Neural crest cell (in vitro differentiated cells): ENCODE measurements at regions not wholly inside any gene's neighbourhood (a gene's known extent, or its start where the extent isn't known, plus 50 kb on each side); places are given as distances from the start of the nearest gene placed in this dataset.

Source experiments
- DNase-seq: peaks from one replicate; pipeline ENCODE4 v3.0.0; 2021; ENCODE audit warnings: low read depth, mixed read lengths, low spot score
- H3K27ac Mint-ChIP-seq: one replicate; pipeline ENCODE4 v1.8.0; 2021; ENCODE audit warnings: mild to moderate bottlenecking, mixed read lengths; ENCODE audit not compliant: unreplicated experiment
- H3K27me3 Mint-ChIP-seq: 2 replicates; pipeline ENCODE4 v1.8.0; 2021; ENCODE audit warnings: low read depth, mild to moderate bottlenecking, mixed read lengths
- H3K36me3 Mint-ChIP-seq: 2 replicates; pipeline ENCODE4 v1.8.0; 2021; ENCODE audit warnings: low read depth, mild to moderate bottlenecking, mixed read lengths
- H3K4me1 Mint-ChIP-seq: 2 replicates; pipeline ENCODE4 v1.8.0; 2021; ENCODE audit warnings: mixed read lengths
- H3K4me3 Mint-ChIP-seq: one replicate; pipeline ENCODE4 v1.8.0; 2021; ENCODE audit warnings: mild to moderate bottlenecking, mixed read lengths
- H3K9me3 Mint-ChIP-seq: 2 replicates; pipeline ENCODE4 v1.8.0; 2021; ENCODE audit warnings: mixed read lengths
- CTCF ChIP-seq: fragments of 200-600 bp; sonication (generic); conservative IDR thresholded peaks from 2 replicates; pipeline ENCODE4 v1.5.0; 2021; ENCODE audit warnings: antibody characterized with exemption, mild to moderate bottlenecking

DNA sequence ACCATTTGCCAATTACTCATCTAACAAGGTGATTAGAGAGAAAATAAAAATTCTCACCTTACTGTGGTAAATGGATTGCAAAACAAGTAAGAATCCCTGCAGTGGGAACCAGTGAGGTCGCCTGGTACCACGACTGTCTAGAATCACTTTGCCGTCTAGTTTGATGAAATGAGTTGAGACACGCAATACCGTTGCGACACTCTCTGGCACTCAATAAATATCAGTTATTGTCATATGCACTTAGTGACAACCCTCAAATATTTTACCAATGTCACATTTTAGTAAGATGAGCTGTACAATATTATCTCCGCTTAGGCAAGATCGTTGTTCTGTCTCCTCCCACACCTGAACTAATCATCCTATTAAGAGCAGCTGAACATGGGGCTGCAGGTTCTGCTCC is 114.4 kb upstream of the ADARB2 start:
- Mint-ChIP-seq H3K36me3 (no peaks in the 10 kb centered on the region), H3K27ac (no peak overlapping the region), H3K27me3 (no peaks in the 10 kb centered on the region), H3K9me3 (no peaks in the 10 kb centered on the region), H3K4me1 (no peaks in the 10 kb centered on the region), H3K4me3 (no peak overlapping the region)
- no peak for TF ChIP-seq CTCF
- DNase-seq, result no peak

DNA sequence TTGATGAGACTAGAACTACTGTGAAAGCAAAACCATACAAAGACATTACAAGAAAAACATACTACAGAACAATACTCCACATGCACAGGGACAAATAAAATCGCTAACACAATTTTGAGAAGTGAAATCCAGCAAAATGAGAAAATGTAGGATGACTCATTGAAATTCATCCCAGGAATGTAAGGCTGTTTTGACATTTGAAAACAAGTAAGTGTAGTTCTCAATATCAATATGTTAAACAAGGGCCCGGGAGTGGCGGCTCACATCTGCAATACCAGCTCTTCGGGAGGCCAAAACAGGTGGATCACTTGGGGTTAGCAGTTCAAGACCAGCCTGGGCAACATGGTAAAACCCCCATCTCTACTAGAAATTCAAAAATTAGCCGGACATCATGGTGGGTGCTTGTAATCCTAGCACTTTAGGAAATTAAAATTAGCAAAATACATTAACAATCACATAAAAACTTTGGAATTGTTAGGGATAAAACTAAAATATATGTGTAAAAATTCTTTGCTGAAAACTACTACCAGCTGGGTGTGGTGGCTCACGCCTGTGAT is 113.7 kb upstream of the ADARB2 start:
- H3K27ac Mint-ChIP-seq, result no peak overlapping the region
- no peaks in the 10 kb centered on the region for H3K9me3 Mint-ChIP-seq
- no peak for DNase-seq
- H3K27me3 Mint-ChIP-seq, result no peaks in the 10 kb centered on the region
- no peaks in the 10 kb centered on the region for H3K36me3 Mint-ChIP-seq
- no peaks in the 10 kb centered on the region for H3K4me1 Mint-ChIP-seq
- TF ChIP-seq CTCF, result no peak
- H3K4me3 Mint-ChIP-seq, result no peak overlapping the region

DNA sequence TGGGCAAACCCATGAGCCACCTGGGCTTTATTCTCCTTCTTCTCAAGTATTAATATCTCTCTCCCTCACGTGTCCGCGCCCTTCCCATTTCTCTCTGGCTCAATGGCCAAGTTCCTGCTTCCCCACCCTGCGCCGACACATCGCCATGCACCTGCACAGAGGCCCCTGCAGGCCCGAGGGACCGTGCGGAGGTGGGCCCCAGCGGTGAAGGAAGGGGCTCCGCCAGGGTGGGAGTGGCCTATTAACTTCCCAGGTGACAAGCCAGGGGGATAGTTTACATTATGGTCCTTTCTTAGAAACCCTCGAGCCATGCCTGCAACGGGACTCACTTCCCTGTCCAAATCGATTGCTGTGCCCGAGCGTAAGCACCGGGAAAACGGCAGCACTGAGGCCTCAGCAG is 110.0 kb upstream of the ADARB2 start:
- peaks cover 3% of the 10 kb centered on the region for H3K27me3 Mint-ChIP-seq
- H3K9me3 Mint-ChIP-seq, result no peaks in the 10 kb centered on the region
- no peak overlapping the region for H3K27ac Mint-ChIP-seq
- no peak for DNase-seq
- no peaks in the 10 kb centered on the region for H3K36me3 Mint-ChIP-seq
- H3K4me1 Mint-ChIP-seq, result no peaks in the 10 kb centered on the region
- TF ChIP-seq CTCF, result no peak
- H3K4me3 Mint-ChIP-seq, result no peak overlapping the region

DNA sequence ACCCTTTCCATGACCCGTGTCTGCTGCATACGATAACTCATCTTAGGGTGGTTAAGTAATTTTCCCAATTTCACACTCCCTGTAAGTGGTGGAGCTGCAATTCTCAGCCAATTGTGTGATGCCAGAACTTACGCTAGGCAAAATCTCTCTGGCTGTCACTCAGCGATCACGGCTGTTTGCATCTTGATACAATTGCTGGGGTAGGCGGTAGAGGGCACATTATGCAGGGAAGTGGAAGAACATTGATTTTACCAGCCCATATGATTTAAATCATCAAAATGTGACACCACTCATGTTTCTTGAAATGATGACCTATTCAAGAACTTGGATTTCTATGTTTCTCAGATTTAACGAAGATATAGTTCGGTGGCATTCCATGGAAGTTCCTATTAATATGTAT is 108.7 kb upstream of the ADARB2 start:
- no peak for DNase-seq
- H3K27ac Mint-ChIP-seq, result peak overlapping the region; percentile 16
- no peaks in the 10 kb centered on the region for H3K4me1 Mint-ChIP-seq
- no peaks in the 10 kb centered on the region for H3K9me3 Mint-ChIP-seq
- H3K36me3 Mint-ChIP-seq, result no peaks in the 10 kb centered on the region
- peaks cover 3% of the 10 kb centered on the region for H3K27me3 Mint-ChIP-seq
- no peak overlapping the region for H3K4me3 Mint-ChIP-seq
- no peak for TF ChIP-seq CTCF

- Mint-ChIP-seq H3K36me3 (no peaks in the 10 kb centered on the region), H3K4me1 (no peaks in the 10 kb centered on the region), H3K4me3 (no peak overlapping the region), H3K27me3 (peaks cover 3% of the 10 kb centered on the region), H3K27ac (no peak overlapping the region), H3K9me3 (no peaks in the 10 kb centered on the region)
- DNase-seq, result no peak
- TF ChIP-seq CTCF, result no peak
Measured at GRCh38 chr10:1841759-1842158, 104.4 kb upstream of the ADARB2 start.

DNA sequence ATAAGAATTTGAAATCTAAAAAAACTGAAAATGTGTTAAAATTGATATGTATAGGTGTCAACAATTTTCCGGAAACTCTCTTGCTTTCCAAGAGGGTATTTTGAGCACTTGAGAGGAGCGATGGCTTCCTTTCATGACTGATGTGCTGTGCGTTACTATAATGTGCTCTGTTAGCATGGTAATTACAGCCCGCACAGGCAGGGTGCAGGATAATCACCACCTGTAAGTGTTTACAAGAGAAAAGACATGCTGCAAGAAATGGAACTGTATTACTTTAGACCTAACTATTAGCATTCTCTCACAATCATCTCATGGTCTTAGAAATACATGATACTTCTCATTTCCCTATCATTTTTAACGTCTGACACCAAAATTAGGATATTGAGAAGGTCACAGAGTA is 92.4 kb upstream of the ADARB2 start:
- peaks cover 2% of the 10 kb centered on the region for H3K36me3 Mint-ChIP-seq
- H3K4me3 Mint-ChIP-seq, result no peak overlapping the region
- H3K9me3 Mint-ChIP-seq, result no peaks in the 10 kb centered on the region
- TF ChIP-seq CTCF, result no peak
- DNase-seq, result no peak
- no peaks in the 10 kb centered on the region for H3K27me3 Mint-ChIP-seq
- no peaks in the 10 kb centered on the region for H3K4me1 Mint-ChIP-seq
- H3K27ac Mint-ChIP-seq, result no peak overlapping the region
